Iris pigment epithelial cell (primary cell): ENCODE measurements at regions not wholly inside any gene's neighbourhood (a gene's known extent, or its start where the extent isn't known, plus 50 kb on each side); places are given as distances from the start of the nearest gene placed in this dataset.
"Not testable (repeated sequence)": the region's sequence is repeated elsewhere in the genome, so short reads cannot be mapped to it uniquely, and the experiment has no call there.

ENCODE experiments used
- DNase-seq: peaks from one replicate; pipeline ENCODE4 v3.0.0-alpha.2; 2011; ENCODE audit warnings: low read depth

- peak; percentile 81 for DNase-seq
Observed at GRCh38 chr7:66413379-66414114, 208.4 kb downstream of the TPST1 start.

- peak; percentile 13 for DNase-seq
Observed at GRCh38 chr7:66415659-66416265, 210.6 kb downstream of the TPST1 start.

DNA sequence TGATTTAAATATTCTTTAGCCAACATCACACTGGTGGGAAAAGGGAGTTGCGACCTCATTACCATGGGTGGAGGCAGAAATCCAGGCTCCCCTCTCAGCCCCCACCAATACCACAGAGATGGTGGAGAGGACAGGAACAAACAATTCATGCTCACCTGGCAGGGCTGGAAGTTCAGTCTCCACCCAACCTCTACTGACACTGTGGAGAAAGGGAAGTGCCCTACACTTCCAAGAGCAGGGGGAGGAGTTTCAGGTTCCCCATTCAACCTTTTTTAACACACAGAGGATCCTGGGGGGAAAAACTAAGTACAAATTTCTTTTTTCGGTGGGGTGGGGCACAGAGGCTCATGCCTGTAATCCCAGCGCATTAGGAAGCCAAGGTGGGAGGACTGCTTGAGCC lies 210.1 kb upstream of the KCTD7 start:
- DNase-seq, result no peak

DNA sequence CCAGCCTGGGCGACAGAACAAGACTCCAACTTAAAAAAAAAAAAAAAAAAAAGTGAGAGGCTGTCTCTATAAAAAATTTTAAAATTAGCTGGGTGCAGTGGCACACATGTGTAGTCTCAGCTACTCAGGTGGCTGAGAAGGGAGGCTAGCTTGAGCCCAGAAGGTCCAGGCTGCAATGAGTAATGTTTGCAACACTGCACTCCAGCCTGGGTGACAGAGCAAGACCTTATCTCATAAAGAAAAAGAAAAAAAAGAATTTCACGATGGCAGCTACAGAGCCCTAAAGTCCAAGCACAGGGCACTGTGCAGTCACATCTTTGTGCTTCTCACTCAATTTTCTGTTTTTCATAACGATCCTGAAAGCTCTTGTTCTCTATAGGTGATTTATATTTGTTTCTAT lies 209.5 kb upstream of the KCTD7 start:
- DNase-seq, result no peak

DNA sequence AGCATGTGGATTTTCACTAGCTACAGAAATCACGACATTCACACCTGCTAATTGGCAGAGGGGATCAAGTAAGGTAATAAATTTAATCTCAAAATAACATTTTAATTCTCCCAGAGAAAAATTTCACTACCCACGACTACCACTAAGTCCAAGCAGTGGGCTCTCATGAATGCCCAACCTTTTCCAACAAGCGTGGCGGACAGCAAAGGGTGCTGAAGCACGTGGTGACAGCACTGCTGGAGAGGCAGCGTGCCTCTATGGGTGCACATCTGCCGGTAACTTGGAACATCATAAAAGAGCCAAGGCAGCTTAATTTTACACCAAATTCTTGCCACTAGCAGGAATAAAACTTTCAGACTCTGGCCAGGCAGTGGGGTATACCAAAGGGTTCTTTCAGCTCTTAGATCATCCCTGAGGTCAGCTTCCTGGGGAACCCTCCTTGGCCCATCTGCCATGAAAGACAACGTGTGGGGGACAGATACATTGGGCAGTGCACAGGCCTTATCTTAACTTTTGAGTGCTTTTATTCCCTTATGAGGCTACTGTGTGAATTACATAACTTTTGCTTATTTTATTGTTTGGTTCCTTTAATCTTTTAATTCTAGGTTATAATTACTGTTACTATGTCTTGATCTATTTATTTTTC lies 206.7 kb upstream of the KCTD7 start:
- DNase-seq, result no peak

DNA sequence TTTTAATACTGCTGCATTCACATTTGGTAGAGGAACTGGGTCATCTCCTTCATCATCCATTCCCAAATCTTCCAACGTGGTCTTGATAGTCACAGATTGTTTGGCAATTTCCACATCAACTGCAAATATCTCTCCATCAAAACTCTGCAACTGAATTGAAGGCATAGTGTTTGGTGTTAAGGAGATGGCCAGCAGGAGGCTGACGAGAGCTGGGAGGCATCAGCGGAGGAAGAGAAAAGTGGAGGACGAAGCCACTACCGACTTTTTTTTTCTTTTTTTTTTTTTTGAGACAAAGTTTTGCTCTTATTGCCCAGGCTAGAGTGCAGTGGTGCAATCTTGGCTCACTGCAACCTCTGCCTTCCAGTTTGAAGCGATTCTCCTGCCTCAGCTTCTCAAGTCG lies 205.0 kb upstream of the KCTD7 start:
- DNase-seq, result no peak

- DNase-seq, result no peak
Observed at GRCh38 chr7:66426332-66426731, 202.3 kb upstream of the KCTD7 start.

GRCh38 chr7:66426996-66427395 lies 201.7 kb upstream of the KCTD7 start:
- no peak for DNase-seq

- DNase-seq, result no peak
Observed at GRCh38 chr7:66427956-66428355, 200.7 kb upstream of the KCTD7 start.

DNA sequence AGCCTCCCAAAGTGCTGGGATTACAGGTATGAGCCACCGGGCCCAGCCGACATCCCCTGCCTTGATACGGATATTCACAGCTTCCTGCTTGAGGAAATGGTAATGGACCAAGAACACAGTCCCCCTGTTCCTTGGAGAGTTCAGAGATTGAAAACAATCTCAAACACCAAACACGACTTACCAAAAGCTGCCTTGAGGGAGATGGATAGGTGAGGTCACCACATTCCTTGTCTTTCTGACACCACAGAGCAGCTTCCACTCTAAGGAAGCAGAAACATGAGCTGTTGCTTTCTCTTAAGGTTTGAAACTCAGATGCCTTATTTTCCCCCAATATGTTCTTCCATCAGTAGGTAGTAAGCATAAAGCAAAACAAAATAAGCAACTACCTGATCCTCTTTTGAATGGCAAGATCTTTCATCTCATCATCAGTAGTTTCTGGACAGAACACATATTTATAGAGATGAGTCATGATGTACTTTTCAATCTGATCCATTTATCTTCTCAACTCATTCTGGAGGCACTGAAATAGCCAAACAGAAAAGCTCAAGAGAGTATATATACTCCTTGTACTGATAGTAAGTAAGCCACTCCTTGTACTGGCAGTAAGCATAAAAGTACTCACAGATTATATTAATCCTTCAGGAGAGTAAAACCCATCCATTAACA lies 199.1 kb upstream of the KCTD7 start:
- DNase-seq, result peak; percentile 36

- DNase-seq, result no peak
Observed at GRCh38 chr7:66430164-66430545, 198.5 kb upstream of the KCTD7 start.

GRCh38 chr7:66438703-66439405 lies 189.8 kb upstream of the KCTD7 start:
- peak; percentile 48 for DNase-seq

DNA sequence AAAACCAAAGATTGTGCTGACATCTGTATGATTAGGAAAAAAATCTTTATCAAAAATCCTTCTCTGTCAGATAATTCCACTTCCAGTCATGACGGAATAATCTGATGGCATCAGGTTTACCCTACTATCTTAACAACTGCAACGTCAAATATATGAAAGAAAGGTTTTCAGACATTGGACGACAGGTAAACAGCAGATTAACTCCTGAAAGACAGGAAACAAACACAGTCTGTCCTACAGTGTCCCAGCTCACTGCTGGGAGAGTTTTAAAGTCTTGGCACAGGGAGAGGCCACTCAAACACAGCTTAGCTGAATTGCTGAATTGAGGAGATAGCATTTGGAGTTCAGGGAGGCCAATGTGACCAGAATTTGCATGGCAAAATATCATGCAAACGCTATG lies 186.3 kb upstream of the KCTD7 start:
- DNase-seq, result no peak

DNA sequence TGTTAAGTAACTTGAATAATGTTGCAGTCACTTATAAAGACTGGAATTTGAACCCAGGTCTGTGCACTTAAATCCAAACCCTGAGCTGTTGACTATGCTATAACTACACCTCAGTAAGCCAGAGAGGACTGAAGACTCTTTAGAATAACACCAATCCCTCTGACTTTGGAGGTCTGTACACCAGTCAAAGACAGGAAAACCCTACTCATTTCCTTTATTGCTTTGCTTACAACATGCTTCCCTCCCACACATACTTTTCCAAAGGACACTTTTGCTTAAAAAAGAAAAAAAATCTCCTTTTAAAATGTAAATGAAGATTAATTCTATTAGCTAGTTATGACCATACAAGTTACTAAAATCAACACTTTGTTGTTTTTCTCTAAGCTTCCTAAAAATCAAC lies 184.7 kb upstream of the KCTD7 start:
- DNase-seq, result no peak

- peak; percentile 36 for DNase-seq
Observed at GRCh38 chr7:66447007-66447406, 181.7 kb upstream of the KCTD7 start.

DNA sequence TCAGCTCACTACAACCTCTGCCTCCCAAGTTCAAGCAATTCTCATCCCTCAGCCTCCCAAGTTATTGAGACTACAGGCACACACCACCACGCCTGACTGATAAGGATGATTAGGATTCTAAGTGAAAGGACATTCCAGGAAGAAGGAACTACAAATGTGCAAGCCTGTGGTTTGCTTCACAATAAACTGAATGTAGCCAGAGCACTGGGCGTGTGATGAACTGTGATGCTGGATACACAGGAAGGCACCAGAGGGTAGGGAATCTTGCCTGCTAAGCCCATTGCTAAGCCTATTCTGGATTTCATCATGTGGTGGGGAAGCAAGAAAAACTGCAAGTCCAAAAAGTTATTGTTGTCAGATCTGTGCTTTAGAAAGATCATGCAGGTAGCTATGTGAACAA lies 177.9 kb upstream of the KCTD7 start:
- peak; percentile 22 for DNase-seq

DNA sequence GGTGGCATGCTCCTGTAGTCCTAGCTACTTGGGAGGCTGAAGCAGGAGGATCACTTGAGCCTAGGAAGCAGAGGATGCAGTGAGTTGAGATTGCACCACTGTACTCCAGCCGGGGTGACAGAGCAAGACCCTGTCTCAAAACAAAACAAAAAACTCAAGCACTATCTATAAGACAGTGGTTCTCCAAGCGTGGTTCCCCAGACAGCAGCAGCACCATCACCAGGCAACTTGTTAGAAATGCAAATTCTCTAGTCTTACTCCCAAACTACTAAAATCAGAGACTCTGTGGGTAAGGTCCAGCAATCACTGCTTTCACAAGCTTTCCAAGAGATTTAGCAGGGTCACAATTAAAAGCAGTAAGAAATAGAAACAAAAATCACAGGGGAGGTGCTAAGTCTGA lies 177.0 kb upstream of the KCTD7 start:
- DNase-seq, result not testable (repeated sequence)

- DNase-seq, result peak; percentile 28
Observed at GRCh38 chr7:66452165-66452564, 176.5 kb upstream of the KCTD7 start.

- no peak for DNase-seq
Observed at GRCh38 chr7:66453340-66453739, 175.3 kb upstream of the KCTD7 start.

DNA sequence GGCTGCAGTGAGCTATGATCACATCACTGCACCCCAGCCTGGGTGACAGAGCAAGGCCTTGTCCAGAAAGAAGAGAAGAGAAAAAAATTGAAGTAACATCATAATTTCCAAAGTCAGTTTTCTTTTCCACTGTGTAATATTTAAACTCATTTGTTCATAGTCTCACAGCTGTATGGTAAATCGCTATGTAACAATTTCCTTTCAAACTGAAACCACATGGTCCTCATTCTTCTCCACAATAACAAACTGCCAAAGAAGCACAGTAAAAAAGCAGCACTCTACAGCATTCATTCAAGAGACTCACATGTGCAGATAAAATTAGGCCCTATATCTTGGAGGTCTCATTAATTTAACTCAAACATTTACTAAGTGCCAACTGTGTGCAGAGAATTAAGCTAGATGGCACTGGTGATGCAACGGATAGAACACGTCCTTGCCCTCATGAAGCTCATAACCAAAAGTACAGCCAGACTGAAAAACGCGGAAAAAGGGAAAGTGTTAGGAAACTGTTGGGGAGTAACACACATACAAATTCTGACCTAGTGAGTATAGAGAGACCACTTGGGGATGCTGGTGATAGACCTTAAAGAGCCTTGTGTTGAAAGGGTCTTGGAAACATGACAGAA lies 174.0 kb upstream of the KCTD7 start:
- DNase-seq, result no peak

- DNase-seq, result not testable (repeated sequence)
Observed at GRCh38 chr7:66455432-66455831, 173.2 kb upstream of the KCTD7 start.

- DNase-seq, result not testable (repeated sequence)
Observed at GRCh38 chr7:66456431-66456830, 172.2 kb upstream of the KCTD7 start.
